ENCODE measurements at regions not wholly inside any gene's neighbourhood (a gene's known extent, or its start where the extent isn't known, plus 50 kb on each side); places are given as distances from the start of the nearest gene placed in this dataset.

GRCh38 chr12:115680967-115681366 lies 596.5 kb downstream of the MED13L start:
- Histone ChIP-seq H3K27ac (ENCODE audit: low read depth, low read length) (no peak overlapping the region), H3K9me3 (ENCODE audit: control insufficient read depth in 5 of 5, low read length in 5 of 5) (peaks cover 0 to 7% (median 0%) of the 10 kb centered on the region in 5 donors)

GRCh38 chr12:115672506-115673080 lies 604.9 kb downstream of the MED13L start:
- Histone ChIP-seq H3K4me3 (ENCODE audit: low read depth in 1 of 5, low read length in 5 of 5) (no peak overlapping the region), H3K4me1 (ENCODE audit: control insufficient read depth in 5 of 5, insufficient read depth in 5 of 5, low read length in 5 of 5) (peaks cover 0 to 8% (median 0%) of the 10 kb centered on the region in 5 donors), H3K27me3 (ENCODE audit: control insufficient read depth in 5 of 5, insufficient read depth in 4 of 5, low read length in 5 of 5) (no peaks in the 10 kb centered on the region), H3K9me3 (ENCODE audit: control insufficient read depth in 5 of 5, low read length in 5 of 5) (peaks cover 0 to 3% (median 0%) of the 10 kb centered on the region in 5 donors), H3K9ac (ENCODE audit: low read length in 5 of 5) (no peak overlapping the region), H3K36me3 (ENCODE audit: control insufficient read depth in 5 of 5, insufficient read depth in 5 of 5, low read length in 5 of 5) (no peaks in the 10 kb centered on the region), H3K27ac (ENCODE audit: low read depth, low read length) (no peak overlapping the region)

More at GRCh38 chr12:115680967-115681366, 596.5 kb downstream of the MED13L start:
- Histone ChIP-seq H3K36me3 (ENCODE audit: control insufficient read depth in 5 of 5, insufficient read depth in 5 of 5, low read length in 5 of 5) (no peaks in the 10 kb centered on the region), H3K4me1 (ENCODE audit: control insufficient read depth in 5 of 5, insufficient read depth in 5 of 5, low read length in 5 of 5) (peaks cover 0 to 4% (median 0%) of the 10 kb centered on the region in 5 donors), H3K4me3 (ENCODE audit: low read depth in 1 of 5, low read length in 5 of 5) (no peak overlapping the region), H3K9ac (ENCODE audit: low read length in 5 of 5) (no peak overlapping the region), H3K27me3 (ENCODE audit: control insufficient read depth in 5 of 5, insufficient read depth in 4 of 5, low read length in 5 of 5) (no peaks in the 10 kb centered on the region)

DNA sequence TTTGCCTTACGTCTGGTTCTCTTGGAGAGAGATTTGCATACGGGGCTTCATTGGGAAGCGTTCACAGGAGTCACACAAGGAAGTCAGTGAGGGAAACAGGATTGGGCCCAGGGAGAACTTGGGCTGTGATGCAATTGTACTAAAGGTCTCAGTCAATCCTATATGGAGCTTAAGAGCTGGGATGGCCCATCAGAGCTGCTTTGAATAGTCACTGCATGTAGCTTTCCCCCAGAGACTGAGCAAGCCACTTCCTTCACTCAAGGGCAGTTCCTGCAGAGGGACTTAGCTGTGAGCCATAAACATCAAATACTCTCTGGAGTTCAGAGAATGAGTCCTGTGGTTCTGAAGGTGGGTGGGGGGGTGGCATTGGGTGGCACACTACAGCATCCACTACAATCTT lies 605.4 kb downstream of the MED13L start:
- H3K27ac ChIP-seq (ENCODE audit: low read depth, low read length) = no peak overlapping the region
- no peaks in the 10 kb centered on the region for H3K36me3 ChIP-seq (ENCODE audit: control insufficient read depth in 5 of 5, insufficient read depth in 5 of 5, low read length in 5 of 5)
- H3K4me3 ChIP-seq (ENCODE audit: low read depth in 1 of 5, low read length in 5 of 5) = no peak overlapping the region
- H3K9me3 ChIP-seq (ENCODE audit: control insufficient read depth in 5 of 5, low read length in 5 of 5) = peaks cover 0 to 3% (median 0%) of the 10 kb centered on the region in 5 donors
- peaks cover 0 to 10% (median 0%) of the 10 kb centered on the region in 5 donors for H3K4me1 ChIP-seq (ENCODE audit: control insufficient read depth in 5 of 5, insufficient read depth in 5 of 5, low read length in 5 of 5)
- no peaks in the 10 kb centered on the region for H3K27me3 ChIP-seq (ENCODE audit: control insufficient read depth in 5 of 5, insufficient read depth in 4 of 5, low read length in 5 of 5)
- no peak overlapping the region for H3K9ac ChIP-seq (ENCODE audit: low read length in 5 of 5)

DNA sequence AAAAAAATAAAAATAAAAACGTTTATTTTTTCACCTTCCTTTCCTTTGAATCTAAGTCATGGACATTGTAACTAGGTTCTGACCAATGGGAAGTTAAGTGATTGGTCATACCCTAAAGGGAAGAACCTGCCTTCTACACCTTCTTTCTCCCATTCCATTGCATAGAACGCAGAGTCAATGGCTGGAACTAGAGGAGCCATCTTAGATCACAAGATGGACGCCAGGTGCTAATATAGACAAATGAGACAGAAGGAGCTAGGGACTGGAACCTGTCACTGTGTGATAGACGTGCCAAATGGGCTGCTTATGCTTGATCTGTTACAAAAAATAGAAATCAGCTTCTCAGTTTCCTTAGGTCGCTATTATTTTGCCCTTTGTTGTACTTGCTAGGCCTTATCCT lies 606.6 kb downstream of the MED13L start:
- no peaks in the 10 kb centered on the region for H3K27me3 ChIP-seq (ENCODE audit: control insufficient read depth in 5 of 5, insufficient read depth in 4 of 5, low read length in 5 of 5)
- peaks cover 0 to 8% (median 0%) of the 10 kb centered on the region in 5 donors for H3K4me1 ChIP-seq (ENCODE audit: control insufficient read depth in 5 of 5, insufficient read depth in 5 of 5, low read length in 5 of 5)
- H3K36me3 ChIP-seq (ENCODE audit: control insufficient read depth in 5 of 5, insufficient read depth in 5 of 5, low read length in 5 of 5) = no peaks in the 10 kb centered on the region
- H3K27ac ChIP-seq (ENCODE audit: low read depth, low read length) = no peak overlapping the region
- no peak overlapping the region for H3K4me3 ChIP-seq (ENCODE audit: low read depth in 1 of 5, low read length in 5 of 5)
- H3K9me3 ChIP-seq (ENCODE audit: control insufficient read depth in 5 of 5, low read length in 5 of 5) = no peaks in the 10 kb centered on the region
- no peak overlapping the region for H3K9ac ChIP-seq (ENCODE audit: low read length in 5 of 5)

GRCh38 chr12:115667116-115667515 lies 610.4 kb downstream of the MED13L start:
- Histone ChIP-seq H3K36me3 (ENCODE audit: control insufficient read depth in 5 of 5, insufficient read depth in 5 of 5, low read length in 5 of 5) (no peaks in the 10 kb centered on the region), H3K4me1 (ENCODE audit: control insufficient read depth in 5 of 5, insufficient read depth in 5 of 5, low read length in 5 of 5) (peaks cover 0 to 5% (median 0%) of the 10 kb centered on the region in 5 donors), H3K27ac (ENCODE audit: low read depth, low read length) (no peak overlapping the region), H3K9ac (ENCODE audit: low read length in 5 of 5) (no peak overlapping the region), H3K27me3 (ENCODE audit: control insufficient read depth in 5 of 5, insufficient read depth in 4 of 5, low read length in 5 of 5) (no peaks in the 10 kb centered on the region), H3K4me3 (ENCODE audit: low read depth in 1 of 5, low read length in 5 of 5) (no peak overlapping the region), H3K9me3 (ENCODE audit: control insufficient read depth in 5 of 5, low read length in 5 of 5) (no peaks in the 10 kb centered on the region)

- Histone ChIP-seq H3K36me3 (ENCODE audit: control insufficient read depth in 5 of 5, insufficient read depth in 5 of 5, low read length in 5 of 5) (no peaks in the 10 kb centered on the region), H3K27me3 (ENCODE audit: control insufficient read depth in 5 of 5, insufficient read depth in 4 of 5, low read length in 5 of 5) (no peaks in the 10 kb centered on the region), H3K4me1 (ENCODE audit: control insufficient read depth in 5 of 5, insufficient read depth in 5 of 5, low read length in 5 of 5) (peaks cover 7 to 11% (median 9%) of the 10 kb centered on the region in 5 donors), H3K27ac (ENCODE audit: low read depth, low read length) (no peak overlapping the region), H3K9ac (ENCODE audit: low read length in 5 of 5) (no peak overlapping the region), H3K9me3 (ENCODE audit: control insufficient read depth in 5 of 5, low read length in 5 of 5) (no peaks in the 10 kb centered on the region), H3K4me3 (ENCODE audit: low read depth in 1 of 5, low read length in 5 of 5) (no peak overlapping the region)
Measured at GRCh38 chr12:115666168-115666567, 611.3 kb downstream of the MED13L start.

DNA sequence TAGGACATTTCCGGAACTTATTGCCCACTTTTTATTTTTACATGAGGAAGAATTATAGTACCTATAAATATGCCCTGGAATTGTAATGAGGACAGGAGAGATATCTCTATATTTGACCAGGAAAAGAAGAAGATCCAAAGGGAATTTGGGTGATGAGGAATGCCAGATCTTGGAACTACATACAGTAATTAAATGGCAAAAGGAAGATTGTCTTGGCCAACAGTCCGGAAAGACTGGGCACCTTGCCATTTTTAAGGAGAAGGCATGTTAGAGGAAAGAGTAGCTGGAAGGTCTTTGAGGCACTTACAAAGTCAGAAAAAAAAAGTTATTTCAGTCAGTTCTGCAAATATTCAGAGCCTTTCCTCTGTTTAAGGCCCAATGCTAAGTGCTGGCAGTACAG lies 616.4 kb downstream of the MED13L start:
- Histone ChIP-seq H3K4me1 (ENCODE audit: control insufficient read depth in 5 of 5, insufficient read depth in 5 of 5, low read length in 5 of 5) (peaks cover 7 to 31% (median 20%) of the 10 kb centered on the region in 5 donors), H3K36me3 (ENCODE audit: control insufficient read depth in 5 of 5, insufficient read depth in 5 of 5, low read length in 5 of 5) (no peaks in the 10 kb centered on the region), H3K27ac (ENCODE audit: low read depth, low read length) (peak overlapping the region; percentile 59), H3K9me3 (ENCODE audit: control insufficient read depth in 5 of 5, low read length in 5 of 5) (no peaks in the 10 kb centered on the region), H3K4me3 (ENCODE audit: low read depth in 1 of 5, low read length in 5 of 5) (no peak overlapping the region), H3K27me3 (ENCODE audit: control insufficient read depth in 5 of 5, insufficient read depth in 4 of 5, low read length in 5 of 5) (no peaks in the 10 kb centered on the region), H3K9ac (ENCODE audit: low read length in 5 of 5) (no peak overlapping the region)

GRCh38 chr12:115660211-115660805 lies 617.2 kb downstream of the MED13L start:
- Histone ChIP-seq H3K27me3 (ENCODE audit: control insufficient read depth in 5 of 5, insufficient read depth in 4 of 5, low read length in 5 of 5) (no peaks in the 10 kb centered on the region), H3K9me3 (ENCODE audit: control insufficient read depth in 5 of 5, low read length in 5 of 5) (no peaks in the 10 kb centered on the region), H3K36me3 (ENCODE audit: control insufficient read depth in 5 of 5, insufficient read depth in 5 of 5, low read length in 5 of 5) (no peaks in the 10 kb centered on the region), H3K27ac (ENCODE audit: low read depth, low read length) (peak overlapping the region; percentile 59), H3K4me1 (ENCODE audit: control insufficient read depth in 5 of 5, insufficient read depth in 5 of 5, low read length in 5 of 5) (peaks cover 7 to 31% (median 20%) of the 10 kb centered on the region in 5 donors), H3K9ac (ENCODE audit: low read length in 5 of 5) (no peak overlapping the region), H3K4me3 (ENCODE audit: low read depth in 1 of 5, low read length in 5 of 5) (no peak overlapping the region)

DNA sequence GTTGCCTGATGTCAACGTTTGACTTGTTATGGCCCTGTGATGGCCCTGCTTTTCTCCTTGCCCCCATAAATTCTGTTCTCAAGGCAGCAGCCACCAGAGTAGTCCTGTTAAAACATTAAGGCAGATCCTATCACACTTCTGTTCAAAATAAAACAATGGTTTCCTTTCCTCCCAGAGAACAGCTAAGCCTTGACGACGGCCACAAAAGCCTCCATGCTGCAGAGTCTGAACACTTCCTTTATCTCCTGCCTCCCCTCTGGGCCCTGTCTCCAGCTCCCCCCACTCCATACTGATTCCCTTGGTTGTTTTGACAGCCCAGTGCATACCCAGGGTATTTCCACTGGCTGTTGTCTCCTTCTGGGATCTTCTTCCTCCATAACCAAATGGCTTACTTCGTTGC lies 618.1 kb downstream of the MED13L start:
- Histone ChIP-seq H3K9me3 (ENCODE audit: control insufficient read depth in 5 of 5, low read length in 5 of 5) (no peaks in the 10 kb centered on the region), H3K4me1 (ENCODE audit: control insufficient read depth in 5 of 5, insufficient read depth in 5 of 5, low read length in 5 of 5) (peaks cover 7 to 31% (median 20%) of the 10 kb centered on the region in 5 donors), H3K4me3 (ENCODE audit: low read depth in 1 of 5, low read length in 5 of 5) (no peak overlapping the region), H3K27me3 (ENCODE audit: control insufficient read depth in 5 of 5, insufficient read depth in 4 of 5, low read length in 5 of 5) (no peaks in the 10 kb centered on the region), H3K9ac (ENCODE audit: low read length in 5 of 5) (no peak overlapping the region), H3K36me3 (ENCODE audit: control insufficient read depth in 5 of 5, insufficient read depth in 5 of 5, low read length in 5 of 5) (no peaks in the 10 kb centered on the region), H3K27ac (ENCODE audit: low read depth, low read length) (no peak overlapping the region)

GRCh38 chr12:115657081-115658013 lies 620.1 kb downstream of the MED13L start:
- no peak overlapping the region for H3K9ac ChIP-seq (ENCODE audit: low read length in 5 of 5)
- H3K9me3 ChIP-seq (ENCODE audit: control insufficient read depth in 5 of 5, low read length in 5 of 5) = no peaks in the 10 kb centered on the region
- H3K4me1 ChIP-seq (ENCODE audit: control insufficient read depth in 5 of 5, insufficient read depth in 5 of 5, low read length in 5 of 5) = peaks cover 7 to 31% (median 20%) of the 10 kb centered on the region in 5 donors
- H3K27ac ChIP-seq (ENCODE audit: low read depth, low read length) = no peak overlapping the region
- no peaks in the 10 kb centered on the region for H3K27me3 ChIP-seq (ENCODE audit: control insufficient read depth in 5 of 5, insufficient read depth in 4 of 5, low read length in 5 of 5)
- H3K4me3 ChIP-seq (ENCODE audit: low read depth in 1 of 5, low read length in 5 of 5) = no peak overlapping the region
- H3K36me3 ChIP-seq (ENCODE audit: control insufficient read depth in 5 of 5, insufficient read depth in 5 of 5, low read length in 5 of 5) = no peaks in the 10 kb centered on the region
